Breast epithelium (tissue), 4 donors: ENCODE measurements at regions not wholly inside any gene's neighbourhood (a gene's known extent, or its start where the extent isn't known, plus 50 kb on each side); places are given as distances from the start of the nearest gene placed in this dataset.

Source experiments
- DNase-seq, 2 donors: peaks; one replicate each; pipeline ENCODE4 v3.0.0-alpha.2; 2019; ENCODE audit warnings: low spot score in 2 of 2
- H3K27ac ChIP-seq, 2 donors: fragments of 200-600 bp; sonication (generic) in 1 of 2; one replicate each; pipeline ENCODE4 v1.5.1; 2016 to 2019; ENCODE audit warnings: mild to moderate bottlenecking in 1 of 2
- H3K27me3 ChIP-seq, 2 donors: fragments of 200-600 bp; sonication (generic) in 1 of 2; one replicate each; pipeline versions ENCODE4 v1.5.1 to v1.6.0; 2017 to 2019; ENCODE audit warnings: control low read depth in 1 of 2, mild to moderate bottlenecking in 1 of 2
- H3K36me3 ChIP-seq: fragments of 200-600 bp; one replicate; pipeline ENCODE4 v1.5.1; 2019
- H3K4me1 ChIP-seq, 2 donors: fragments of 200-600 bp; sonication (generic); one replicate each; pipeline ENCODE4 v1.5.1; 2016 to 2019; ENCODE audit warnings: control low read depth in 1 of 2
- H3K4me3 ChIP-seq, 3 donors: fragments of 200-600 bp; sonication (generic); 1 replicate in 2 of 3; 2 replicates in 1 of 3; pipeline ENCODE4 v1.5.1; 2016 to 2019; ENCODE audit warnings: mild to moderate bottlenecking in 3 of 3, moderate library complexity in 2 of 3
- H3K9me3 ChIP-seq, 2 donors: fragments of 200-600 bp; sonication (generic) in 1 of 2; one replicate each; pipeline ENCODE4 v1.5.1; 2016 to 2019; ENCODE audit warnings: control low read depth in 1 of 2
- CTCF ChIP-seq, 3 donors: fragments of 450-650 bp; IDR thresholded peaks; one replicate each; pipeline ENCODE4 v1.5.1; 2016 to 2017; ENCODE audit warnings: antibody characterized with exemption in 3 of 3, mild to moderate bottlenecking in 3 of 3, moderate library complexity in 3 of 3
- POLR2A ChIP-seq: fragments of 450-650 bp; IDR thresholded peaks from one replicate; pipeline ENCODE4 v1.6.1; 2016; ENCODE audit warnings: antibody characterized with exemption, mild to moderate bottlenecking, moderate library complexity
- POLR2AphosphoS5 ChIP-seq, 3 donors: sonication (generic); formaldehyde crosslinking; IDR thresholded peaks; one replicate each; pipeline ENCODE4 v1.6.1; 2017; ENCODE audit warnings: antibody characterized with exemption in 3 of 3
- intact Hi-C: fragments of 100-400 bp; cut with DNase I; formaldehyde crosslinking; loops from one replicate; pipeline ENCODE4 v1.15.1; 2023; ENCODE audit warnings: low total_unique reads

- H3K4me1 ChIP-seq: no peaks in the 10 kb centered on the region
- no peaks in the 10 kb centered on the region for H3K9me3 ChIP-seq
- H3K27me3 ChIP-seq: no peaks in the 10 kb centered on the region
- intact Hi-C loops: no loop called here
- no peak for DNase-seq
- TF ChIP-seq POLR2A: no peak
- TF ChIP-seq CTCF (IDR thresholded peaks at IDR 0.05): no peak
- no peak overlapping the region for H3K27ac ChIP-seq
- no peak overlapping the region for H3K4me3 ChIP-seq
- H3K36me3 ChIP-seq: no peaks in the 10 kb centered on the region
Observed at GRCh38 chr2:236909802-236910201, 175.9 kb upstream of the COPS8 start.

- Histone ChIP-seq H3K4me1 (no peaks in the 10 kb centered on the region), H3K27me3 (no peaks in the 10 kb centered on the region), H3K36me3 (no peaks in the 10 kb centered on the region), H3K27ac (no peak overlapping the region), H3K4me3 (no peak overlapping the region), H3K9me3 (no peaks in the 10 kb centered on the region)
- intact Hi-C loops: no loop called here
- no peak for DNase-seq
- TF ChIP-seq POLR2A (no peak), CTCF (IDR thresholded peaks at IDR 0.05) (no peak), POLR2AphosphoS5 (IDR thresholded peaks at IDR 0.05) (no peak)
Observed at GRCh38 chr2:236910781-236911495, 174.8 kb upstream of the COPS8 start.

GRCh38 chr2:236912326-236913120 is 173.2 kb upstream of the COPS8 start:
- Histone ChIP-seq H3K4me1 (no peaks in the 10 kb centered on the region), H3K36me3 (no peaks in the 10 kb centered on the region), H3K9me3 (no peaks in the 10 kb centered on the region), H3K27me3 (no peaks in the 10 kb centered on the region), H3K27ac (no peak overlapping the region), H3K4me3 (no peak overlapping the region)
- intact Hi-C loops: no loop called here
- TF ChIP-seq CTCF (IDR thresholded peaks at IDR 0.05) (no peak), POLR2AphosphoS5 (IDR thresholded peaks at IDR 0.05) (no peak), POLR2A (no peak)
- DNase-seq: no peak

GRCh38 chr2:236915186-236915585 is 170.5 kb upstream of the COPS8 start:
- no peak for DNase-seq
- no peak overlapping the region for H3K27ac ChIP-seq
- H3K4me3 ChIP-seq: no peak overlapping the region
- no peak for TF ChIP-seq POLR2AphosphoS5 (IDR thresholded peaks at IDR 0.05)
- no peak for TF ChIP-seq CTCF (IDR thresholded peaks at IDR 0.05)
- TF ChIP-seq POLR2A: no peak
- H3K27me3 ChIP-seq: no peaks in the 10 kb centered on the region
- no peaks in the 10 kb centered on the region for H3K4me1 ChIP-seq
- no peaks in the 10 kb centered on the region for H3K9me3 ChIP-seq
- intact Hi-C loops: no loop called here
- no peaks in the 10 kb centered on the region for H3K36me3 ChIP-seq

- Histone ChIP-seq H3K4me3 (no peak overlapping the region), H3K4me1 (no peaks in the 10 kb centered on the region), H3K36me3 (no peaks in the 10 kb centered on the region), H3K27ac (no peak overlapping the region), H3K9me3 (no peaks in the 10 kb centered on the region), H3K27me3 (no peaks in the 10 kb centered on the region)
- no peak for DNase-seq
- intact Hi-C loops: no loop called here
- no peak for TF ChIP-seq POLR2AphosphoS5 (IDR thresholded peaks at IDR 0.05)
Observed at GRCh38 chr2:236915726-236916125, 170.0 kb upstream of the COPS8 start.
